Hepatocyte (in vitro differentiated cells): ENCODE measurements at regions not wholly inside any gene's neighbourhood (a gene's known extent, or its start where the extent isn't known, plus 50 kb on each side); places are given as distances from the start of the nearest gene placed in this dataset.

Experiments
- EZH2 ChIP-seq: fragments of 200-600 bp; sonication (generic); IDR thresholded peaks from 2 replicates; pipeline ENCODE4 v1.6.1; 2016; ENCODE audit warnings: antibody characterized with exemption, mild to moderate bottlenecking, borderline replicate concordance
- TF ChIP-seq, protein P1 (sequence below): fragments of 200-600 bp; sonication (generic); IDR thresholded peaks from 2 replicates; pipeline ENCODE4 v1.5.1; 2016; ENCODE audit warnings: antibody characterized with exemption, mild to moderate bottlenecking; ENCODE audit not compliant: poor library complexity

DNA sequence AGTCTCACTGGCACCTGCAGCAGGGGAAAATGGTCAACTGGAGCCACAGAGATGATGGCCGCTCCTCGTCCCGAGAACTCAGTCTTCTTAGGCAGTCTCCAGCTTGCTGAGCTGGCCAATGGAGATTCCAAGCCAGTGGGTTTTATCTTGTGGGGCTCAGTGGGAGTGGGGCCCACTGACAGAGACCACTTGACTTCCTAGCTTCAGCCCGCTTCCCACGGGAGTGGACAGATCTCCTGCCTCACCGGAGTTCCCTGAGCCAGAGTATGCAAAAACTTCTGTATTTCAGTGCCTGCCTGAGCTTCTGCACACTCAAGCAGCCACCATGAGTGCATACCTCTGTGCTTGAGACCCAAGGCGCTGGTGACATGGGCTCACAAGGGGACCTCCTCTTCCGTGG is 105.8 kb downstream of the ZWINT start:
- TF ChIP-seq, protein P1, sequence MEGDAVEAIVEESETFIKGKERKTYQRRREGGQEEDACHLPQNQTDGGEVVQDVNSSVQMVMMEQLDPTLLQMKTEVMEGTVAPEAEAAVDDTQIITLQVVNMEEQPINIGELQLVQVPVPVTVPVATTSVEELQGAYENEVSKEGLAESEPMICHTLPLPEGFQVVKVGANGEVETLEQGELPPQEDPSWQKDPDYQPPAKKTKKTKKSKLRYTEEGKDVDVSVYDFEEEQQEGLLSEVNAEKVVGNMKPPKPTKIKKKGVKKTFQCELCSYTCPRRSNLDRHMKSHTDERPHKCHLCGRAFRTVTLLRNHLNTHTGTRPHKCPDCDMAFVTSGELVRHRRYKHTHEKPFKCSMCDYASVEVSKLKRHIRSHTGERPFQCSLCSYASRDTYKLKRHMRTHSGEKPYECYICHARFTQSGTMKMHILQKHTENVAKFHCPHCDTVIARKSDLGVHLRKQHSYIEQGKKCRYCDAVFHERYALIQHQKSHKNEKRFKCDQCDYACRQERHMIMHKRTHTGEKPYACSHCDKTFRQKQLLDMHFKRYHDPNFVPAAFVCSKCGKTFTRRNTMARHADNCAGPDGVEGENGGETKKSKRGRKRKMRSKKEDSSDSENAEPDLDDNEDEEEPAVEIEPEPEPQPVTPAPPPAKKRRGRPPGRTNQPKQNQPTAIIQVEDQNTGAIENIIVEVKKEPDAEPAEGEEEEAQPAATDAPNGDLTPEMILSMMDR = no peak
- no peak for TF ChIP-seq EZH2
